Caco-2 (cell line): ENCODE measurements at regions not wholly inside any gene's neighbourhood (a gene's known extent, or its start where the extent isn't known, plus 50 kb on each side); places are given as distances from the start of the nearest gene placed in this dataset.

Experiments
- BruUV-seq: library from RNA; stranded (reverse); fragments of 400-500 nt; replicated peaks from 2 replicates; lab custom pipeline; 2021; lab: Mats Ljungman, UMichigan
- CTCF ChIA-PET: fragments of 300-600 bp; sonication (Branson Sonifier 250); formaldehyde crosslinking; loops from one replicate; lab custom pipeline; 2022; ENCODE audit warnings: antibody characterized with exemption; lab: Charles Lee
- POLR2A ChIA-PET: fragments of 300-600 bp; sonication (Branson Sonifier 250); formaldehyde crosslinking; loops from one replicate; lab custom pipeline; 2022; ENCODE audit warnings: antibody characterized with exemption; lab: Charles Lee
- DNase-seq, 2 experiments: peaks; one replicate each; pipeline versions ENCODE4 v3.0.0 to v3.0.0-alpha.2; 2020 to 2022
- H3K27me3 ChIP-seq: replicated peaks from 2 replicates; pipeline ENCODE4 v1.6.0; 2011; ENCODE audit warnings: low read length; ENCODE audit not compliant: control insufficient read depth, insufficient read depth
- H3K36me3 ChIP-seq: 2 replicates; pipeline ENCODE4 v1.5.1; 2011; ENCODE audit warnings: low read length; ENCODE audit not compliant: control insufficient read depth, insufficient read depth
- H3K4me1 ChIP-seq: fragments of 250-450 bp; sonication (Bioruptor Pico); 2 replicates; pipeline ENCODE4 v1.5.1; 2020; ENCODE audit warnings: mild to moderate bottlenecking
- H3K4me3 ChIP-seq: 2 replicates; pipeline ENCODE4 v1.5.1; 2011; ENCODE audit warnings: low read depth, mild to moderate bottlenecking, control low read depth, low read length
- H3K9me3 ChIP-seq: fragments of 250-450 bp; sonication (Bioruptor Pico); 2 replicates; pipeline ENCODE4 v1.5.1; 2020; ENCODE audit warnings: mild to moderate bottlenecking, moderate library complexity
- H3K27ac Mint-ChIP-seq: one replicate; pipeline ENCODE4 v1.8.0; 2022; ENCODE audit warnings: mixed read lengths; ENCODE audit not compliant: unreplicated experiment
- H3K27me3 Mint-ChIP-seq: one replicate; pipeline ENCODE4 v1.8.0; 2022; ENCODE audit warnings: mixed read lengths; ENCODE audit not compliant: insufficient read depth, unreplicated experiment
- H3K36me3 Mint-ChIP-seq: one replicate; pipeline ENCODE4 v1.8.0; 2022; ENCODE audit warnings: mild to moderate bottlenecking, mixed read lengths; ENCODE audit not compliant: insufficient read depth, unreplicated experiment
- H3K4me1 Mint-ChIP-seq: one replicate; pipeline ENCODE4 v1.8.0; 2022; ENCODE audit warnings: low read depth, mixed read lengths; ENCODE audit not compliant: unreplicated experiment
- H3K4me3 Mint-ChIP-seq: one replicate; pipeline ENCODE4 v1.8.0; 2022; ENCODE audit warnings: mild to moderate bottlenecking, moderate library complexity, mixed read lengths; ENCODE audit not compliant: unreplicated experiment
- H3K9me3 Mint-ChIP-seq: one replicate; pipeline ENCODE4 v1.8.0; 2022; ENCODE audit warnings: mixed read lengths; ENCODE audit not compliant: unreplicated experiment
- intact Hi-C: fragments of 100-400 bp; cut with micrococcal nuclease; formaldehyde crosslinking; loops from one replicate; pipeline ENCODE4 v1.10.0; 2022; ENCODE audit not compliant: unreplicated experiment
- TF ChIP-seq, protein P1 (sequence below), 2 experiments: fragments of 200-600 bp in 1 of 2; IDR thresholded peaks; 1 replicate in 1 of 2; 2 replicates in 1 of 2; pipeline versions ENCODE4 v1.5.1 to v1.8.0; 2011 to 2022; ENCODE audit warnings: antibody characterized with exemption in 1 of 2, control low read depth in 1 of 2, inconsistent platforms in 1 of 2, low read depth in 1 of 2, low read length in 1 of 2, mild to moderate bottlenecking in 1 of 2, moderate library complexity in 1 of 2; ENCODE audit not compliant: insufficient read depth in 1 of 2, severe bottlenecking in 1 of 2, unreplicated experiment in 1 of 2

DNA sequence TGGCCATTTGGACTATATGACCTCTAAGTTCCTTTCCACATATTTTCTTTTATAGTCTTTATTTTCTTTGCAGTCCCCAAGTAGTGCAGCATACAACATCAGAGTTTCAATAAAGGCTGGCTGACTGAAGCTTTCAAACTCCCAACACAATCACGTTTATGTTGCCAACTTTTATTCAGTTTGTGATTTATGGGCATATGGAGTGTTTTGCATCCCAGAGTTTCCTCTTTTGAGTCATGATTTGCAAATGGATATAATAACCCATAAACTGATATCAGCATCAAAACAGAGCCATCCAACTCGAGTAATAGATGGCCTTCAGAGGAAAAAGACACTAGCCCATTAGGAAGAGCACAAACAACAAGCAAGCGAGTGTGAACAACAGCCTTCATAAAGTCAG, 414.0 kb downstream of the ELAVL2 start:
- intact Hi-C loops, result no loop called here
- Mint-ChIP-seq H3K4me3 (no peak overlapping the region), H3K4me1 (no peaks in the 10 kb centered on the region), H3K36me3 (no peaks in the 10 kb centered on the region), H3K27ac (no peak overlapping the region), H3K27me3 (no peaks in the 10 kb centered on the region), H3K9me3 (no peaks in the 10 kb centered on the region)
- Histone ChIP-seq H3K4me3 (no peak overlapping the region), H3K4me1 (no peaks in the 10 kb centered on the region), H3K27me3 (no peaks in the 10 kb centered on the region), H3K9me3 (no peaks in the 10 kb centered on the region), H3K36me3 (no peaks in the 10 kb centered on the region)
- ChIA-PET POLR2A (no interaction called here), CTCF (no interaction called here)
- TF ChIP-seq, protein P1, sequence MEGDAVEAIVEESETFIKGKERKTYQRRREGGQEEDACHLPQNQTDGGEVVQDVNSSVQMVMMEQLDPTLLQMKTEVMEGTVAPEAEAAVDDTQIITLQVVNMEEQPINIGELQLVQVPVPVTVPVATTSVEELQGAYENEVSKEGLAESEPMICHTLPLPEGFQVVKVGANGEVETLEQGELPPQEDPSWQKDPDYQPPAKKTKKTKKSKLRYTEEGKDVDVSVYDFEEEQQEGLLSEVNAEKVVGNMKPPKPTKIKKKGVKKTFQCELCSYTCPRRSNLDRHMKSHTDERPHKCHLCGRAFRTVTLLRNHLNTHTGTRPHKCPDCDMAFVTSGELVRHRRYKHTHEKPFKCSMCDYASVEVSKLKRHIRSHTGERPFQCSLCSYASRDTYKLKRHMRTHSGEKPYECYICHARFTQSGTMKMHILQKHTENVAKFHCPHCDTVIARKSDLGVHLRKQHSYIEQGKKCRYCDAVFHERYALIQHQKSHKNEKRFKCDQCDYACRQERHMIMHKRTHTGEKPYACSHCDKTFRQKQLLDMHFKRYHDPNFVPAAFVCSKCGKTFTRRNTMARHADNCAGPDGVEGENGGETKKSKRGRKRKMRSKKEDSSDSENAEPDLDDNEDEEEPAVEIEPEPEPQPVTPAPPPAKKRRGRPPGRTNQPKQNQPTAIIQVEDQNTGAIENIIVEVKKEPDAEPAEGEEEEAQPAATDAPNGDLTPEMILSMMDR (IDR thresholded peaks at IDR 0.05; ENCODE audit: insufficient read depth in 1 of 2, low read depth in 1 of 2, low read length in 1 of 2, severe bottlenecking in 1 of 2, unreplicated experiment in 1 of 2), result no peak
- DNase-seq, result no peak
- BruUV-seq, result no TSS peak

DNA sequence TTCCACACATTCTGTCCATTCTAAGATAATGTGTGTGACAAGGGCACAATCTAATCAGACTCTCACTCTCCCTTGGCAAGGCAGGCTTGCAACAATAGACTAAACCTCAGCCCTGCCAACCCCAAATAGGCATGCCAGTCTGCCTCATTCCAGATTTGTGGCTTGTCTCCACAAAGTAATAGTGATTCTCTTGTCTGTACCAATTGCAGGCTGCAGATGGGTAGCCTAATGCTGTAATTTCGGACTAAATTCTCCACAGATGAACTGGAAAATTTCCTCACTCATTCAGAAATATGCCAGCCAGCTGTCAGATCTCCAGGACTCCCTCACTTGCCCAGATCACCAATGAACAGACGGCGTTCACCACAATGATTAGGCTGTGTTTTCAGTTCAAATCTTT, 413.6 kb downstream of the ELAVL2 start:
- no peaks in the 10 kb centered on the region for H3K27me3 Mint-ChIP-seq
- TF ChIP-seq, protein P1 (IDR thresholded peaks at IDR 0.05; ENCODE audit: insufficient read depth in 1 of 2, low read depth in 1 of 2, low read length in 1 of 2, severe bottlenecking in 1 of 2, unreplicated experiment in 1 of 2), result no peak
- H3K27ac Mint-ChIP-seq, result no peak overlapping the region
- H3K4me3 Mint-ChIP-seq, result no peak overlapping the region
- Histone ChIP-seq H3K9me3 (no peaks in the 10 kb centered on the region), H3K36me3 (no peaks in the 10 kb centered on the region), H3K27me3 (no peaks in the 10 kb centered on the region), H3K4me3 (no peak overlapping the region), H3K4me1 (no peaks in the 10 kb centered on the region)
- no peak for DNase-seq
- no peaks in the 10 kb centered on the region for H3K9me3 Mint-ChIP-seq
- no peaks in the 10 kb centered on the region for H3K36me3 Mint-ChIP-seq
- ChIA-PET POLR2A (no interaction called here), CTCF (no interaction called here)
- intact Hi-C loops, result no loop called here
- BruUV-seq, result no TSS peak
- no peaks in the 10 kb centered on the region for H3K4me1 Mint-ChIP-seq

DNA sequence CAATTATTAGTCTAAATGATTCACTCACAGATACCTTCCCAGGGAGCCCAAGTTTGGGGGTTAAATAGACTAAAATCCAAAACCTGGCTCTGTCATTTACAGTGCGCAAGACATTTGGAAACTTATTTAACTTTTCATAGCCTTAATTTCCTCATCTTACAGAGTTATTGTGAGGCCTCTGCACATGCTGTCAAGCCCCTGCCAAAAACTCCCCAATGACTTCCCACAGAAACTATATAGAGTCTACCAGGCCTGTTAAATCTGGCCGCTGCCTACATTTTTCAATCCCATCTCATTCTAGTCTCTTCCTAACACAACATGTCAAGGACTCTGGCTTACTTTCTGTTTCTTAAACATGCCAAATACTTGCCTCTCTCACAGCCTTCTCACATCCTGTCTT, 412.5 kb downstream of the ELAVL2 start:
- H3K27me3 Mint-ChIP-seq, result no peaks in the 10 kb centered on the region

More for the DNA sequence above, 412.5 kb downstream of the ELAVL2 start:
- intact Hi-C loops, result no loop called here
- no peak for DNase-seq
- TF ChIP-seq, protein P1 (IDR thresholded peaks at IDR 0.05; ENCODE audit: insufficient read depth in 1 of 2, low read depth in 1 of 2, low read length in 1 of 2, severe bottlenecking in 1 of 2, unreplicated experiment in 1 of 2), result no peak
- no TSS peak for BruUV-seq
- Mint-ChIP-seq H3K9me3 (no peaks in the 10 kb centered on the region), H3K4me1 (no peaks in the 10 kb centered on the region), H3K4me3 (no peak overlapping the region), H3K36me3 (no peaks in the 10 kb centered on the region), H3K27ac (no peak overlapping the region)
- H3K36me3 ChIP-seq, result no peaks in the 10 kb centered on the region
- no peak overlapping the region for H3K4me3 ChIP-seq
- ChIA-PET POLR2A (no interaction called here), CTCF (no interaction called here)
- H3K9me3 ChIP-seq, result no peaks in the 10 kb centered on the region
- H3K27me3 ChIP-seq, result no peaks in the 10 kb centered on the region
- H3K4me1 ChIP-seq, result no peaks in the 10 kb centered on the region
